ENCODE measurements at regions not wholly inside any gene's neighbourhood (a gene's known extent, or its start where the extent isn't known, plus 50 kb on each side); places are given as distances from the start of the nearest gene placed in this dataset.

- Histone ChIP-seq H3K79me2 (ENCODE audit: control insufficient read depth, insufficient read depth, low read length) (no peaks in the 10 kb centered on the region), H3K27ac (ENCODE audit: control insufficient read depth, insufficient read depth) (no peak overlapping the region), H3K27me3 (replicated peaks in 1 of 2; ENCODE audit: control insufficient read depth in 2 of 2, insufficient read depth in 2 of 2, low read length in 1 of 2) (no peaks in the 10 kb centered on the region), H4K20me1 (ENCODE audit: control insufficient read depth, insufficient read depth) (no peaks in the 10 kb centered on the region), H2AFZ (ENCODE audit: control insufficient read depth, low read depth, low read length) (no peak overlapping the region), H3K4me2 (ENCODE audit: control insufficient read depth, insufficient read depth) (no peak overlapping the region), H3K36me3 (ENCODE audit: control insufficient read depth in 2 of 2, insufficient read depth in 2 of 2, low read length in 1 of 2) (no peaks in the 10 kb centered on the region), H3K9ac (ENCODE audit: control insufficient read depth, insufficient read depth, low read length) (no peak overlapping the region), H3K9me3 (replicated peaks; ENCODE audit: control insufficient read depth, insufficient read depth, low read length) (no peaks in the 10 kb centered on the region), H3K4me1 (ENCODE audit: control insufficient read depth, insufficient read depth, low read length) (no peaks in the 10 kb centered on the region), H3K4me3 (no peak overlapping the region)
- ChIA-PET POLR2A (no interaction called here), RAD21 (ENCODE audit: unreplicated experiment) (no interaction called here), CTCF (interaction anchor here (0.5 to 1.2 kb wide), 2 partner anchors 25 to 48 kb away, joined by 3 to 5 read pairs; no protein-coding TSS in a partner anchor), SMC1A (ENCODE audit: uncharacterized antibody, unreplicated experiment) (interaction anchor here (0.6 to 0.7 kb wide), 3 partner anchors 39 to 442 kb away, joined by 3 read pairs; no protein-coding TSS in a partner anchor)
- in situ Hi-C loops (cut with MboI): no loop called here
- FAIRE-seq (no peak), DNase-seq (ENCODE audit: low read depth, low spot score) (no peak), ATAC-seq (no peak)
- BruUV-seq (replicated peaks): no TSS peak
- TF ChIP-seq ZNF217 (IDR thresholded peaks at IDR 0.05): no peak
- WGBS (ENCODE audit: insufficient coverage, insufficient replicate concordance, low lambda C conversion rate, missing lambda C conversion rate): 50% methylated on average over 1 of the region's 1 CpG
- intact Hi-C loops (cut with micrococcal nuclease; ENCODE audit: unreplicated experiment): no loop called here
Measured at GRCh38 chr3:59137415-59137814, 87.6 kb upstream of the CFAP20DC start.

DNA sequence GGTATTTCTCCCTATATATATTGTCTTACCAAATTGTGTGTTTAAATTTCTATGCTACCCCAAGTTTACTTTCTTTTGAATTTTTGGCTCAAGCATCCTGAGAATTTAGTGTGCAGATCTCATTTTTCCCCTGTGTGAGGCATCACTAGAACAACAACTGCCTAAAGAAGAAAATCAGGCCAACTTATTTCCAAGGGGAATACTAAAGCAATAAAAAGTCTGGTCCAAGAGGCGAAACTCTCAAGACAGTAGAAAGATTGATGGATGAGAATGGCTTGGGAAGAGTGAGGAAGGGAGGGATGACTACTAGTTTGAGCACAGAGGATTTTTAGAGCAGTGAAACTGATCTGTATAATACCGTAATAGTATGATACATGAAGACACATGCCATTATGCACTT lies 86.3 kb upstream of the CFAP20DC start:
- TF ChIP-seq CEBPZ (IDR thresholded peaks at IDR 0.05; ENCODE audit: low read depth, low read length): no peak
- no peaks in the 10 kb centered on the region for H3K9me3 ChIP-seq (replicated peaks; ENCODE audit: control insufficient read depth, insufficient read depth, low read length)
- FAIRE-seq (no peak), ATAC-seq (no peak), DNase-seq (ENCODE audit: low read depth, low spot score) (no peak)
- in situ Hi-C loops (cut with MboI): no loop called here
- 42% methylated on average over 2 of the region's 2 CpGs for WGBS (ENCODE audit: insufficient coverage, insufficient replicate concordance, low lambda C conversion rate, missing lambda C conversion rate)
- H3K27ac ChIP-seq (ENCODE audit: control insufficient read depth, insufficient read depth): no peak overlapping the region
- no peak overlapping the region for H3K4me2 ChIP-seq (ENCODE audit: control insufficient read depth, insufficient read depth)
- ChIA-PET SMC1A (ENCODE audit: uncharacterized antibody, unreplicated experiment) (no interaction called here), CTCF (no interaction called here), RAD21 (ENCODE audit: unreplicated experiment) (no interaction called here), POLR2A (no interaction called here)
- no peak overlapping the region for H3K4me3 ChIP-seq
- BruUV-seq (replicated peaks): no TSS peak
- H4K20me1 ChIP-seq (ENCODE audit: control insufficient read depth, insufficient read depth): no peaks in the 10 kb centered on the region
- H3K27me3 ChIP-seq (replicated peaks in 1 of 2; ENCODE audit: control insufficient read depth in 2 of 2, insufficient read depth in 2 of 2, low read length in 1 of 2): no peaks in the 10 kb centered on the region
- H3K4me1 ChIP-seq (ENCODE audit: control insufficient read depth, insufficient read depth, low read length): no peaks in the 10 kb centered on the region
- no peak overlapping the region for H2AFZ ChIP-seq (ENCODE audit: control insufficient read depth, low read depth, low read length)
- no peaks in the 10 kb centered on the region for H3K36me3 ChIP-seq (ENCODE audit: control insufficient read depth in 2 of 2, insufficient read depth in 2 of 2, low read length in 1 of 2)
- H3K79me2 ChIP-seq (ENCODE audit: control insufficient read depth, insufficient read depth, low read length): no peaks in the 10 kb centered on the region
- intact Hi-C loops (cut with micrococcal nuclease; ENCODE audit: unreplicated experiment): no loop called here
- no peak overlapping the region for H3K9ac ChIP-seq (ENCODE audit: control insufficient read depth, insufficient read depth, low read length)
